ENCODE measurements at regions not wholly inside any gene's neighbourhood (a gene's known extent, or its start where the extent isn't known, plus 50 kb on each side); places are given as distances from the start of the nearest gene placed in this dataset.

DNA sequence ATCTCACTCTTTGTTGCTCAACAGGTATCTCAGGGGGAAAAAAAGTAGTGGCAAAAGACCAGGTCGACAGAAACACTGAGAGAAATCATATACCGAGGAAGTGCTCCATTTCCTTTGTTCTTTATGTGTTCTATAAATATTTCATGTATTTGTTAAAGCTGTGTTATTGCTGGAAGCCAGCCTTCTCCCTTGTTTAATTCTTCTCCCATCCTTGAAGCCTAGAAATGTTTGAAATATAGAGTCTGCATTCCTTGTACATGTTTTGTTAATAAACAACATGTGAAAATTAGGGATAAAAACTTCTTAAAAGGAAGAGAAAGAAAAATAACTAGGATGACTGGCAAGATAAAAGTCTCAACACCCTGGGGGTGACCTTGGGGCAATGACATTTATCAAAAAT is 186.2 kb downstream of the ANKRD50 start:
- TF ChIP-seq RFX5 (IDR thresholded peaks at IDR 0.05; ENCODE audit: low read length), result no peak
- TF ChIP-seq RAD21 (IDR thresholded peaks at IDR 0.05; ENCODE audit: low read length), result no peak
- TF ChIP-seq, protein P1, sequence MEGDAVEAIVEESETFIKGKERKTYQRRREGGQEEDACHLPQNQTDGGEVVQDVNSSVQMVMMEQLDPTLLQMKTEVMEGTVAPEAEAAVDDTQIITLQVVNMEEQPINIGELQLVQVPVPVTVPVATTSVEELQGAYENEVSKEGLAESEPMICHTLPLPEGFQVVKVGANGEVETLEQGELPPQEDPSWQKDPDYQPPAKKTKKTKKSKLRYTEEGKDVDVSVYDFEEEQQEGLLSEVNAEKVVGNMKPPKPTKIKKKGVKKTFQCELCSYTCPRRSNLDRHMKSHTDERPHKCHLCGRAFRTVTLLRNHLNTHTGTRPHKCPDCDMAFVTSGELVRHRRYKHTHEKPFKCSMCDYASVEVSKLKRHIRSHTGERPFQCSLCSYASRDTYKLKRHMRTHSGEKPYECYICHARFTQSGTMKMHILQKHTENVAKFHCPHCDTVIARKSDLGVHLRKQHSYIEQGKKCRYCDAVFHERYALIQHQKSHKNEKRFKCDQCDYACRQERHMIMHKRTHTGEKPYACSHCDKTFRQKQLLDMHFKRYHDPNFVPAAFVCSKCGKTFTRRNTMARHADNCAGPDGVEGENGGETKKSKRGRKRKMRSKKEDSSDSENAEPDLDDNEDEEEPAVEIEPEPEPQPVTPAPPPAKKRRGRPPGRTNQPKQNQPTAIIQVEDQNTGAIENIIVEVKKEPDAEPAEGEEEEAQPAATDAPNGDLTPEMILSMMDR (IDR thresholded peaks at IDR 0.05), result no peak
- TF ChIP-seq EP300 (IDR thresholded peaks at IDR 0.05; ENCODE audit: borderline replicate concordance in 1 of 2, low read depth in 1 of 2, low read length in 1 of 2), result no peak
- TF ChIP-seq FOXM1 (IDR thresholded peaks at IDR 0.05; ENCODE audit: low read depth), result no peak
- no peak for TF ChIP-seq MXI1 (IDR thresholded peaks at IDR 0.05; ENCODE audit: low read depth, low read length)
- no peak for TF ChIP-seq CHD2 (IDR thresholded peaks at IDR 0.05; ENCODE audit: low read length, partially characterized antibody)
- TF ChIP-seq, protein P2, sequence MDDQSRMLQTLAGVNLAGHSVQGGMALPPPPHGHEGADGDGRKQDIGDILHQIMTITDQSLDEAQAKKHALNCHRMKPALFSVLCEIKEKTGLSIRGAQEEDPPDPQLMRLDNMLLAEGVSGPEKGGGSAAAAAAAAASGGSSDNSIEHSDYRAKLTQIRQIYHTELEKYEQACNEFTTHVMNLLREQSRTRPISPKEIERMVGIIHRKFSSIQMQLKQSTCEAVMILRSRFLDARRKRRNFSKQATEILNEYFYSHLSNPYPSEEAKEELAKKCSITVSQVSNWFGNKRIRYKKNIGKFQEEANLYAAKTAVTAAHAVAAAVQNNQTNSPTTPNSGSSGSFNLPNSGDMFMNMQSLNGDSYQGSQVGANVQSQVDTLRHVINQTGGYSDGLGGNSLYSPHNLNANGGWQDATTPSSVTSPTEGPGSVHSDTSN (IDR thresholded peaks at IDR 0.05), result no peak
- no peak for TF ChIP-seq FOXJ3 (CRISPR knock-in tag; IDR thresholded peaks at IDR 0.05)

All from SK-N-SH (cell line).